DOHH2 (cell line): ENCODE measurements at regions not wholly inside any gene's neighbourhood (a gene's known extent, or its start where the extent isn't known, plus 50 kb on each side); places are given as distances from the start of the nearest gene placed in this dataset.

Source experiments
- H3F3A ChIP-seq: fragments of 200-600 bp; sonication (generic), shearing (Covaris generic); 2 replicates; pipeline ENCODE4 v1.6.0; 2016; ENCODE audit warnings: antibody characterized with exemption, mild to moderate bottlenecking; ENCODE audit not compliant: control insufficient read depth, insufficient read depth
- H3K27ac ChIP-seq: fragments of 200-600 bp; sonication (generic); 2 replicates; pipeline ENCODE4 v1.5.1; 2014; ENCODE audit warnings: low read depth, mild to moderate bottlenecking, low read length, moderate library complexity
- H3K27me3 ChIP-seq: fragments of 200-600 bp; sonication (generic); 2 replicates; pipeline ENCODE4 v1.6.1; 2014; ENCODE audit warnings: mild to moderate bottlenecking, low read length, mixed read lengths; ENCODE audit not compliant: control insufficient read depth
- H3K36me3 ChIP-seq: fragments of 200-600 bp; sonication (generic); 2 replicates; pipeline ENCODE4 v1.6.1; 2014; ENCODE audit warnings: mild to moderate bottlenecking, low read length, moderate library complexity, mixed read lengths; ENCODE audit not compliant: control insufficient read depth
- H3K4me1 ChIP-seq: fragments of 200-600 bp; sonication (generic); 2 replicates; pipeline ENCODE4 v1.6.1; 2014; ENCODE audit warnings: mild to moderate bottlenecking, low read length, mixed read lengths; ENCODE audit not compliant: control insufficient read depth
- H3K4me2 ChIP-seq: fragments of 200-600 bp; sonication (generic); 2 replicates; pipeline ENCODE4 v1.6.0; 2014; ENCODE audit warnings: mild to moderate bottlenecking, low read length, moderate library complexity
- H3K4me3 ChIP-seq: fragments of 200-600 bp; sonication (generic); 2 replicates; pipeline ENCODE4 v1.5.1; 2014; ENCODE audit warnings: mild to moderate bottlenecking, low read length, mixed read lengths
- H3K79me2 ChIP-seq: fragments of 200-600 bp; sonication (generic); 2 replicates; pipeline ENCODE4 v1.6.1; 2014; ENCODE audit warnings: mild to moderate bottlenecking, low read length, mixed read lengths; ENCODE audit not compliant: control insufficient read depth
- H3K9me2 ChIP-seq: fragments of 200-600 bp; sonication (generic); replicated peaks from 2 replicates; pipeline ENCODE4 v1.6.1; 2014; ENCODE audit warnings: mild to moderate bottlenecking, low read length, mixed read lengths; ENCODE audit not compliant: control insufficient read depth
- H3K9me3 ChIP-seq: fragments of 200-600 bp; sonication (generic); 2 replicates; pipeline ENCODE4 v1.6.1; 2014; ENCODE audit warnings: antibody characterized with exemption, low read length, mixed read lengths; ENCODE audit not compliant: control insufficient read depth, insufficient read depth
- H4K20me1 ChIP-seq: fragments of 200-600 bp; sonication (generic); 2 replicates; pipeline ENCODE4 v1.6.0; 2014; ENCODE audit warnings: low read depth, mild to moderate bottlenecking, antibody characterized with exemption, low read length, moderate library complexity; ENCODE audit not compliant: control insufficient read depth, insufficient read depth
- CTCF ChIP-seq: fragments of 200-600 bp; sonication (generic); IDR thresholded peaks from one replicate; pipeline ENCODE4 v1.5.1; 2014; ENCODE audit warnings: antibody characterized with exemption, mild to moderate bottlenecking, low read depth, low read length; ENCODE audit not compliant: poor library complexity, severe bottlenecking
- EZH2phosphoT487 ChIP-seq: fragments of 200-600 bp; sonication (generic); IDR thresholded peaks from 2 replicates; pipeline ENCODE4 v1.6.1; 2017; ENCODE audit warnings: borderline replicate concordance, mild to moderate bottlenecking, antibody characterized with exemption, low read length, moderate library complexity, mixed read lengths

- H3K9me3 ChIP-seq: no peaks in the 10 kb centered on the region
- H3K79me2 ChIP-seq: no peaks in the 10 kb centered on the region
- no peaks in the 10 kb centered on the region for H4K20me1 ChIP-seq
- no peak overlapping the region for H3K4me2 ChIP-seq
- no peaks in the 10 kb centered on the region for H3K4me1 ChIP-seq
- TF ChIP-seq CTCF (no peak), EZH2phosphoT487 (no peak)
- no peaks in the 10 kb centered on the region for H3K9me2 ChIP-seq
- no peaks in the 10 kb centered on the region for H3K27me3 ChIP-seq
- no peak overlapping the region for H3K4me3 ChIP-seq
- H3F3A ChIP-seq: no peaks in the 10 kb centered on the region
- no peaks in the 10 kb centered on the region for H3K36me3 ChIP-seq
- no peak overlapping the region for H3K27ac ChIP-seq
Measured at GRCh38 chr5:103371046-103371607, 112.6 kb downstream of the MACIR start.

GRCh38 chr5:103369125-103370120 lies 110.9 kb downstream of the MACIR start:
- H3K4me2 ChIP-seq: no peak overlapping the region
- no peaks in the 10 kb centered on the region for H3K9me3 ChIP-seq
- H3K36me3 ChIP-seq: no peaks in the 10 kb centered on the region
- H3F3A ChIP-seq: no peaks in the 10 kb centered on the region
- no peak for TF ChIP-seq EZH2phosphoT487
- no peak for TF ChIP-seq CTCF
- H3K79me2 ChIP-seq: no peaks in the 10 kb centered on the region
- H3K4me3 ChIP-seq: no peak overlapping the region
- H3K27me3 ChIP-seq: no peaks in the 10 kb centered on the region
- no peaks in the 10 kb centered on the region for H3K9me2 ChIP-seq
- H3K27ac ChIP-seq: no peak overlapping the region
- H3K4me1 ChIP-seq: no peaks in the 10 kb centered on the region
- no peaks in the 10 kb centered on the region for H4K20me1 ChIP-seq

- H3K4me3 ChIP-seq: no peak overlapping the region
- no peaks in the 10 kb centered on the region for H3K27me3 ChIP-seq
- H3K9me2 ChIP-seq: no peaks in the 10 kb centered on the region
- H4K20me1 ChIP-seq: no peaks in the 10 kb centered on the region
- no peak overlapping the region for H3K27ac ChIP-seq
- no peaks in the 10 kb centered on the region for H3F3A ChIP-seq
- H3K4me2 ChIP-seq: no peak overlapping the region
- H3K9me3 ChIP-seq: no peaks in the 10 kb centered on the region
- no peaks in the 10 kb centered on the region for H3K79me2 ChIP-seq
- no peaks in the 10 kb centered on the region for H3K36me3 ChIP-seq
- no peaks in the 10 kb centered on the region for H3K4me1 ChIP-seq
- TF ChIP-seq CTCF (no peak), EZH2phosphoT487 (no peak)
Measured at GRCh38 chr5:103367702-103368101, 109.1 kb downstream of the MACIR start.
